K562 (cell line): ENCODE measurements at regions not wholly inside any gene's neighbourhood (a gene's known extent, or its start where the extent isn't known, plus 50 kb on each side); places are given as distances from the start of the nearest gene placed in this dataset.

Experiments
- ATAC-seq: fragments of 200-7000 bp; cut with Tn5 transposase; 3 replicates; pipeline ENCODE4 v1.9.1; 2020; ENCODE audit warnings: moderate library complexity
- BruUV-seq: library from RNA; stranded (reverse); fragments of 400-500 nt; replicated peaks from 2 replicates; lab custom pipeline; 2021; lab: Mats Ljungman, UMichigan
- CTCF ChIA-PET: fragments of 300-600 bp; formaldehyde crosslinking; extraction: SDS; loops from one replicate; lab custom pipeline; 2021; ENCODE audit warnings: low intra/inter-chr PET ratio; lab: Yijun Ruan, JAX
- POLR2A ChIA-PET: fragments of 300-600, 350-650 bp; sonication (Branson Sonifier 250); formaldehyde crosslinking; extraction: SDS; loops from one replicate; lab custom pipeline; 2021; ENCODE audit warnings: antibody characterized with exemption, inconsistent platforms; lab: Yijun Ruan, JAX
- DNase-seq, 4 experiments: peaks; one replicate each; pipeline versions ENCODE4 v3.0.0 to v3.0.0-alpha.2; 2011 to 2018; ENCODE audit warnings: low spot score in 3 of 4, mixed read lengths in 3 of 4; ENCODE audit errors: extremely low read depth in 1 of 4
- FAIRE-seq: peaks from 2 replicates; lab custom pipeline; 2011; peaks lifted over from hg19 to GRCh38; lab: Jason Lieb, UNC
- H2AFZ ChIP-seq: 2 replicates; pipeline ENCODE4 v1.6.0; 2011; ENCODE audit warnings: low read depth, low read length, control low read depth, inconsistent platforms
- H3K27ac ChIP-seq: fragments of 200-600 bp; 3 replicates; pipeline ENCODE4 v1.8.0; 2011; ENCODE audit warnings: low read depth, mild to moderate bottlenecking, control low read depth, inconsistent platforms, low read length, moderate library complexity, mixed read lengths; ENCODE audit errors: extremely low read depth
- H3K27me3 ChIP-seq, 2 experiments: fragments of 300-600 bp in 1 of 2; 2 replicates in 1 of 2; 3 replicates in 1 of 2; pipeline versions ENCODE4 v1.6.0 to v1.8.0; 2011; ENCODE audit warnings: inconsistent platforms in 2 of 2, low read length in 2 of 2, mild to moderate bottlenecking in 1 of 2, mixed read lengths in 1 of 2, moderate library complexity in 1 of 2; ENCODE audit not compliant: control insufficient read depth in 2 of 2, insufficient read depth in 2 of 2
- H3K36me3 ChIP-seq: fragments of 300-600 bp; 3 replicates; pipeline ENCODE4 v1.8.0; 2011; ENCODE audit warnings: mild to moderate bottlenecking, low read length, inconsistent platforms; ENCODE audit not compliant: control insufficient read depth, insufficient read depth
- H3K4me1 ChIP-seq, 2 experiments: fragments of 200-600 bp in 1 of 2; replicated peaks in 1 of 2; 2 replicates in 1 of 2; 3 replicates in 1 of 2; pipeline versions ENCODE4 v1.5.1 to v1.8.0; 2011; ENCODE audit warnings: inconsistent platforms in 2 of 2, low read length in 2 of 2, mild to moderate bottlenecking in 1 of 2, mixed read lengths in 1 of 2, moderate library complexity in 1 of 2; ENCODE audit not compliant: control insufficient read depth in 2 of 2, insufficient read depth in 2 of 2
- H3K4me2 ChIP-seq: 2 replicates; pipeline ENCODE4 v1.6.1; 2011; ENCODE audit warnings: low read length, control low read depth, inconsistent platforms, mixed read lengths; ENCODE audit not compliant: insufficient read depth
- H3K4me3 ChIP-seq: fragments of 200-600 bp; sonication (generic), shearing (Covaris generic); 2 replicates; pipeline ENCODE4 v1.5.1; 2016; ENCODE audit warnings: control low read depth, inconsistent platforms
- H3K79me2 ChIP-seq: fragments of 200-600 bp; 3 replicates; pipeline ENCODE4 v1.8.0; 2011; ENCODE audit warnings: low read length, inconsistent platforms; ENCODE audit not compliant: control insufficient read depth, insufficient read depth
- H3K9ac ChIP-seq, 2 experiments: 2 replicates each; pipeline versions ENCODE4 v1.6.0 to v1.6.1; 2011; ENCODE audit warnings: low read depth in 2 of 2, low read length in 2 of 2, control low read depth in 1 of 2, inconsistent platforms in 1 of 2, mild to moderate bottlenecking in 1 of 2, mixed read lengths in 1 of 2; ENCODE audit not compliant: insufficient read depth in 1 of 2
- H3K9me1 ChIP-seq: one replicate; pipeline ENCODE4 v1.6.0; 2011; ENCODE audit warnings: inconsistent platforms, mild to moderate bottlenecking, low read length, moderate library complexity; ENCODE audit not compliant: control insufficient read depth, insufficient read depth
- H3K9me3 ChIP-seq: replicated peaks from 2 replicates; pipeline ENCODE4 v1.5.1; 2011; ENCODE audit warnings: low read depth, low read length, inconsistent platforms; ENCODE audit not compliant: control insufficient read depth, insufficient read depth
- H4K20me1 ChIP-seq: replicated peaks from 2 replicates; pipeline ENCODE4 v1.6.1; 2011; ENCODE audit warnings: low read length, inconsistent platforms, mixed read lengths; ENCODE audit not compliant: control insufficient read depth, insufficient read depth
- ARID1B ChIP-seq: fragments of 450-650 bp; IDR thresholded peaks from 2 replicates; pipeline ENCODE4 v1.6.1; 2016; ENCODE audit warnings: antibody characterized with exemption, mild to moderate bottlenecking, inconsistent platforms
- ARNT ChIP-seq, 2 experiments: fragments of 450-650 bp; IDR thresholded peaks; 2 replicates each; pipeline ENCODE4 v1.6.1; 2016; ENCODE audit warnings: mild to moderate bottlenecking in 1 of 2
- ELF2 ChIP-seq: fragments of 250-450 bp; sonication (Bioruptor Pico); IDR thresholded peaks from 2 replicates; pipeline ENCODE4 v1.5.0; 2021; ENCODE audit warnings: mild to moderate bottlenecking
- HEY1 ChIP-seq: fragments of 250-450 bp; sonication (Bioruptor Pico); IDR thresholded peaks from 2 replicates; pipeline ENCODE4 v1.5.0; 2020; ENCODE audit warnings: mild to moderate bottlenecking, moderate library complexity, borderline replicate concordance
- RCOR1 ChIP-seq, 2 experiments: IDR thresholded peaks; 2 replicates each; pipeline ENCODE4 v1.6.1; 2012; ENCODE audit warnings: low read depth in 2 of 2, low read length in 2 of 2, borderline replicate concordance in 1 of 2, improper control_type of control experiment in 1 of 2
- TCF7L2 ChIP-seq: fragments of 150-350 bp; IDR thresholded peaks from 2 replicates; pipeline ENCODE4 v1.6.1; 2016; ENCODE audit warnings: low read depth, mild to moderate bottlenecking, low read length, moderate library complexity
- ZFX ChIP-seq: sonication (generic); formaldehyde crosslinking; IDR thresholded peaks from 2 replicates; pipeline ENCODE4 v1.8.0; 2022; ENCODE audit warnings: mild to moderate bottlenecking, missing genetic modification reagents, moderate library complexity
- WGBS: fragments of 100-300 bp; shearing (Covaris generic); methylation state at CpG from one replicate; pipeline ENCODE4 v1.1.6; 2016; ENCODE audit warnings: low coverage, mixed read lengths; ENCODE audit not compliant: insufficient coverage; ENCODE audit errors: missing lambda C conversion rate; 5-methylcytosine and 5-hydroxymethylcytosine counted together
- in situ Hi-C: fragments of 300-500 bp; cut with MboI; formaldehyde crosslinking; loops from 4 replicates; pipeline ENCODE4 v1.15.0; 2018; ENCODE audit warnings: inconsistent platforms, mixed read lengths
- intact Hi-C: fragments of 100-400 bp; cut with micrococcal nuclease; formaldehyde crosslinking; loops from 2 replicates; pipeline ENCODE4 v1.14.2; 2022
- TF ChIP-seq, protein P1 (sequence below): fragments of 200-800 bp; sonication (Bioruptor generic); IDR thresholded peaks from 2 replicates; pipeline ENCODE4 v1.6.1; 2017; ENCODE audit warnings: missing genetic modification characterization, missing compliant biosample characterization
- TF ChIP-seq, protein P2 (sequence below): fragments of 250-450 bp; sonication (Bioruptor Pico); IDR thresholded peaks from 2 replicates; pipeline ENCODE4 v1.5.1; 2021; ENCODE audit warnings: mild to moderate bottlenecking
- TF ChIP-seq, protein P3 (sequence below): fragments of 450-650 bp; conservative IDR thresholded peaks from 2 replicates; pipeline ENCODE4 v1.6.1; 2016; ENCODE audit warnings: missing genetic modification characterization, low read depth, mild to moderate bottlenecking, control low read depth, missing compliant biosample characterization
- TF ChIP-seq, protein P4 (sequence below): sonication (generic); formaldehyde crosslinking; IDR thresholded peaks from 2 replicates; pipeline ENCODE4 v1.8.1; 2023; ENCODE audit warnings: missing genetic modification reagents, mild to moderate bottlenecking, borderline replicate concordance

DNA sequence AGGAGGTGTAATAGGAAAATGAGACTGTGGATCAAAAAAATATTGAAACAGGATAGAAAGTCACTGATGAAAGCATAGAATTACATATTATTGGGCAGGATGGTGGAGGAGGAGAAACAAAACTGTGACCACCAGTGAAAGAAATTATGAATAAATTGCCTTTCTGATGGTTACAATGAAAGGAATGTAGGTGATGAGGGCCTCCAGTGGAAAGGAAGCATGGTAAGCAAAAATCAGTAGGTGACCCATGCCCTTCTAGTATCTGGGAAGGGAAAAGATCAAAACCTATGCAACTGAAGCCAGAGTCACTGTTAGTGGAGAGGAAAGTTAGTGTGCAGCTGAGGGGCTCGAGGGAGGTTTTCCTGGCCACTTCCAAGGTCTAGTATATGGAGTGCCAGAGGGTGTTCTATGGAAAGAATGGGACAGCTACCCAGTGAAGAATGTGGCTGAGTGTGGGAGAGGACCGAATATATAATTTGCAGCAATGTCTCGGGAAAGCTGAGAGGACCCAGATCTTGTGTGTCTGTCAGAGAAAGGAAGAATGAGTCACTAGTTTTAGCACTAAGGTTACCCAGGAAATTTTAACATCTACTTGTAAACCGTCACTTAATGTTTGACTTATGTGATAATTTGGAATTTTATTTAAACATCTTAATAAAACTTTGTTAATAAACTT lies 146.2 kb downstream of the NFKBIZ start:
- no peak overlapping the region for H2AFZ ChIP-seq
- no peak overlapping the region for H3K4me3 ChIP-seq
- TF ChIP-seq ARNT (IDR thresholded peaks at IDR 0.05) (no peak), RCOR1 (IDR thresholded peaks at IDR 0.05; ENCODE audit: borderline replicate concordance in 1 of 2, low read depth in 2 of 2, low read length in 2 of 2) (no peak), ELF2 (CRISPR knock-in tag) (no peak), ZFX (no peak), ARID1B (no peak), HEY1 (CRISPR knock-in tag) (no peak), TCF7L2 (no peak)
- TF ChIP-seq, protein P1, sequence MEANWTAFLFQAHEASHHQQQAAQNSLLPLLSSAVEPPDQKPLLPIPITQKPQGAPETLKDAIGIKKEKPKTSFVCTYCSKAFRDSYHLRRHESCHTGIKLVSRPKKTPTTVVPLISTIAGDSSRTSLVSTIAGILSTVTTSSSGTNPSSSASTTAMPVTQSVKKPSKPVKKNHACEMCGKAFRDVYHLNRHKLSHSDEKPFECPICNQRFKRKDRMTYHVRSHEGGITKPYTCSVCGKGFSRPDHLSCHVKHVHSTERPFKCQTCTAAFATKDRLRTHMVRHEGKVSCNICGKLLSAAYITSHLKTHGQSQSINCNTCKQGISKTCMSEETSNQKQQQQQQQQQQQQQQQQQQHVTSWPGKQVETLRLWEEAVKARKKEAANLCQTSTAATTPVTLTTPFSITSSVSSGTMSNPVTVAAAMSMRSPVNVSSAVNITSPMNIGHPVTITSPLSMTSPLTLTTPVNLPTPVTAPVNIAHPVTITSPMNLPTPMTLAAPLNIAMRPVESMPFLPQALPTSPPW: no peak
- TF ChIP-seq, protein P2, sequence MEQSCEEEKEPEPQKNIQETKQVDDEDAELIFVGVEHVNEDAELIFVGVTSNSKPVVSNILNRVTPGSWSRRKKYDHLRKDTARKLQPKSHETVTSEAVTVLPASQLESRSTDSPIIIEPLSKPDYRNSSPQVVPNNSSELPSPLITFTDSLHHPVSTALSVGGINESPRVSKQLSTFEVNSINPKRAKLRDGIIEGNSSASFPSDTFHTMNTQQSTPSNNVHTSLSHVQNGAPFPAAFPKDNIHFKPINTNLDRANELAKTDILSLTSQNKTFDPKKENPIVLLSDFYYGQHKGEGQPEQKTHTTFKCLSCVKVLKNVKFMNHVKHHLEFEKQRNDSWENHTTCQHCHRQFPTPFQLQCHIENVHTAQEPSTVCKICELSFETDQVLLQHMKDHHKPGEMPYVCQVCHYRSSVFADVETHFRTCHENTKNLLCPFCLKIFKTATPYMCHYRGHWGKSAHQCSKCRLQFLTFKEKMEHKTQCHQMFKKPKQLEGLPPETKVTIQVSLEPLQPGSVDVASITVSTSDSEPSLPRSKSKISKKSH (CRISPR knock-in tag): no peak
- TF ChIP-seq, protein P3, sequence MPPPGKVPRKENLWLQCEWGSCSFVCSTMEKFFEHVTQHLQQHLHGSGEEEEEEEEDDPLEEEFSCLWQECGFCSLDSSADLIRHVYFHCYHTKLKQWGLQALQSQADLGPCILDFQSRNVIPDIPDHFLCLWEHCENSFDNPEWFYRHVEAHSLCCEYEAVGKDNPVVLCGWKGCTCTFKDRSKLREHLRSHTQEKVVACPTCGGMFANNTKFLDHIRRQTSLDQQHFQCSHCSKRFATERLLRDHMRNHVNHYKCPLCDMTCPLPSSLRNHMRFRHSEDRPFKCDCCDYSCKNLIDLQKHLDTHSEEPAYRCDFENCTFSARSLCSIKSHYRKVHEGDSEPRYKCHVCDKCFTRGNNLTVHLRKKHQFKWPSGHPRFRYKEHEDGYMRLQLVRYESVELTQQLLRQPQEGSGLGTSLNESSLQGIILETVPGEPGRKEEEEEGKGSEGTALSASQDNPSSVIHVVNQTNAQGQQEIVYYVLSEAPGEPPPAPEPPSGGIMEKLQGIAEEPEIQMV (tag): no peak
- TF ChIP-seq, protein P4, sequence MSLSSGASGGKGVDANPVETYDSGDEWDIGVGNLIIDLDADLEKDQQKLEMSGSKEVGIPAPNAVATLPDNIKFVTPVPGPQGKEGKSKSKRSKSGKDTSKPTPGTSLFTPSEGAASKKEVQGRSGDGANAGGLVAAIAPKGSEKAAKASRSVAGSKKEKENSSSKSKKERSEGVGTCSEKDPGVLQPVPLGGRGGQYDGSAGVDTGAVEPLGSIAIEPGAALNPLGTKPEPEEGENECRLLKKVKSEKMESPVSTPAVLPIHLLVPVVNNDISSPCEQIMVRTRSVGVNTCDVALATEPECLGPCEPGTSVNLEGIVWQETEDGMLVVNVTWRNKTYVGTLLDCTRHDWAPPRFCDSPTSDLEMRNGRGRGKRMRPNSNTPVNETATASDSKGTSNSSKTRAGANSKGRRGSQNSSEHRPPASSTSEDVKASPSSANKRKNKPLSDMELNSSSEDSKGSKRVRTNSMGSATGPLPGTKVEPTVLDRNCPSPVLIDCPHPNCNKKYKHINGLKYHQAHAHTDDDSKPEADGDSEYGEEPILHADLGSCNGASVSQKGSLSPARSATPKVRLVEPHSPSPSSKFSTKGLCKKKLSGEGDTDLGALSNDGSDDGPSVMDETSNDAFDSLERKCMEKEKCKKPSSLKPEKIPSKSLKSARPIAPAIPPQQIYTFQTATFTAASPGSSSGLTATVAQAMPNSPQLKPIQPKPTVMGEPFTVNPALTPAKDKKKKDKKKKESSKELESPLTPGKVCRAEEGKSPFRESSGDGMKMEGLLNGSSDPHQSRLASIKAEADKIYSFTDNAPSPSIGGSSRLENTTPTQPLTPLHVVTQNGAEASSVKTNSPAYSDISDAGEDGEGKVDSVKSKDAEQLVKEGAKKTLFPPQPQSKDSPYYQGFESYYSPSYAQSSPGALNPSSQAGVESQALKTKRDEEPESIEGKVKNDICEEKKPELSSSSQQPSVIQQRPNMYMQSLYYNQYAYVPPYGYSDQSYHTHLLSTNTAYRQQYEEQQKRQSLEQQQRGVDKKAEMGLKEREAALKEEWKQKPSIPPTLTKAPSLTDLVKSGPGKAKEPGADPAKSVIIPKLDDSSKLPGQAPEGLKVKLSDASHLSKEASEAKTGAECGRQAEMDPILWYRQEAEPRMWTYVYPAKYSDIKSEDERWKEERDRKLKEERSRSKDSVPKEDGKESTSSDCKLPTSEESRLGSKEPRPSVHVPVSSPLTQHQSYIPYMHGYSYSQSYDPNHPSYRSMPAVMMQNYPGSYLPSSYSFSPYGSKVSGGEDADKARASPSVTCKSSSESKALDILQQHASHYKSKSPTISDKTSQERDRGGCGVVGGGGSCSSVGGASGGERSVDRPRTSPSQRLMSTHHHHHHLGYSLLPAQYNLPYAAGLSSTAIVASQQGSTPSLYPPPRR (CRISPR knock-in tag): no peak
- ChIA-PET POLR2A (interaction anchor here (0.5 kb wide), 1 partner anchor 19 kb away, joined by 3 read pairs; no protein-coding TSS in a partner anchor), CTCF (no interaction called here)
- no peaks in the 10 kb centered on the region for H3K27me3 ChIP-seq
- DNase-seq (no peak), FAIRE-seq (no peak), ATAC-seq (no peak)
- H3K4me1 ChIP-seq: no peaks in the 10 kb centered on the region
- no peaks in the 10 kb centered on the region for H3K9me1 ChIP-seq
- no peaks in the 10 kb centered on the region for H4K20me1 ChIP-seq
- H3K36me3 ChIP-seq: no peaks in the 10 kb centered on the region
- intact Hi-C loops (no loop called here), in situ Hi-C loops (no loop called here)
- H3K4me2 ChIP-seq: no peak overlapping the region
- no TSS peak for BruUV-seq
- H3K9ac ChIP-seq: no peak overlapping the region
- H3K79me2 ChIP-seq: no peaks in the 10 kb centered on the region
- H3K27ac ChIP-seq: no peak overlapping the region
- WGBS: 0% methylated on average over 4 of the region's 4 CpGs
- H3K9me3 ChIP-seq: no peaks in the 10 kb centered on the region
